Fibroblast of the aortic adventitia (primary cell): ENCODE measurements at regions not wholly inside any gene's neighbourhood (a gene's known extent, or its start where the extent isn't known, plus 50 kb on each side); places are given as distances from the start of the nearest gene placed in this dataset.

Experiments
- DNase-seq: peaks from one replicate; pipeline ENCODE4 v3.0.0-alpha.2; 2010; ENCODE audit warnings: low read depth
- H3K4me3 ChIP-seq: 2 replicates; pipeline ENCODE4 v1.5.1; 2011; ENCODE audit warnings: low read depth, mild to moderate bottlenecking, control low read depth, low read length, moderate library complexity
- TF ChIP-seq, protein P1 (sequence below): IDR thresholded peaks from 2 replicates; pipeline ENCODE4 v1.5.1; 2011; ENCODE audit warnings: mild to moderate bottlenecking, low read length, control low read depth, inconsistent platforms; ENCODE audit not compliant: insufficient read depth

GRCh38 chr2:35172687-35173086 lies 1182.9 kb upstream of the CRIM1 start:
- no peak for DNase-seq
- TF ChIP-seq, protein P1, sequence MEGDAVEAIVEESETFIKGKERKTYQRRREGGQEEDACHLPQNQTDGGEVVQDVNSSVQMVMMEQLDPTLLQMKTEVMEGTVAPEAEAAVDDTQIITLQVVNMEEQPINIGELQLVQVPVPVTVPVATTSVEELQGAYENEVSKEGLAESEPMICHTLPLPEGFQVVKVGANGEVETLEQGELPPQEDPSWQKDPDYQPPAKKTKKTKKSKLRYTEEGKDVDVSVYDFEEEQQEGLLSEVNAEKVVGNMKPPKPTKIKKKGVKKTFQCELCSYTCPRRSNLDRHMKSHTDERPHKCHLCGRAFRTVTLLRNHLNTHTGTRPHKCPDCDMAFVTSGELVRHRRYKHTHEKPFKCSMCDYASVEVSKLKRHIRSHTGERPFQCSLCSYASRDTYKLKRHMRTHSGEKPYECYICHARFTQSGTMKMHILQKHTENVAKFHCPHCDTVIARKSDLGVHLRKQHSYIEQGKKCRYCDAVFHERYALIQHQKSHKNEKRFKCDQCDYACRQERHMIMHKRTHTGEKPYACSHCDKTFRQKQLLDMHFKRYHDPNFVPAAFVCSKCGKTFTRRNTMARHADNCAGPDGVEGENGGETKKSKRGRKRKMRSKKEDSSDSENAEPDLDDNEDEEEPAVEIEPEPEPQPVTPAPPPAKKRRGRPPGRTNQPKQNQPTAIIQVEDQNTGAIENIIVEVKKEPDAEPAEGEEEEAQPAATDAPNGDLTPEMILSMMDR, result no peak
- no peak overlapping the region for H3K4me3 ChIP-seq

DNA sequence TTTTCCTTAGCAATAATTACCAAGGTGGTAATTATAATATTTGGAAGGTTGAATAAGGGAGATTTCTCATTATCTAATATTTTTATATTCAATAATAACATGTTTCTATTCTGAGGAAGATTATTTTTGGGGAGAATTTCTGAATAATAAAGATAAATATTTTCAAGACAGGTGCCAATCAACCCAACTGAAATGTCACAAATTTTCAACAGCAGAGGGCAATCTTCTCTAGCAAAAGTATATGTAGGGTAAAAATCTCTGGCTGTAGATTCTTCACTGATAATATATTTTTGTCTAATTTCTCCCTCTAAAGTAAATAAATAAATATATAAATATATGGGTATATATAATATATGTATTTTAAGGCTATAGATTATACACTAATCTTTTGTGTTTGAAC lies 1187.2 kb upstream of the CRIM1 start:
- H3K4me3 ChIP-seq, result no peak overlapping the region
- TF ChIP-seq, protein P1, result no peak
- DNase-seq, result no peak

DNA sequence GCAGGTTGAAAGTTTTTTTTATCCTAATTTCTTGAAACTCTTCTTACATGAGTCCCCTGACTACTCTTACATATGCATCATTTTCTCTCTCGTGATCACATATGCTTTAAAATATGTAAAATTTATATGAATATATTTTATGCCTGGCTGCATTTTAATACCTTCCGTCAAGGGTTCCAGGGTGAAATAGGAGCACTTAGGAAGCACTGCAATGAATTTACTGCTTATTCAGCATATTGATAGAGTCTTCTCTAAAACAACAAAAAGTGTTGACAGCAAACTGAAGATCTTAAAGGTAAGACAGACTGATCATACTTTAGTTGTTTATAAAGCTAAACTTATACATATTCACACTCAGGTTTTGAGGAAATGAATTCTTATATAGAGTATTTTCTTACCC lies 1191.6 kb upstream of the CRIM1 start:
- no peak for DNase-seq
- TF ChIP-seq, protein P1, result no peak
- H3K4me3 ChIP-seq, result no peak overlapping the region

- DNase-seq, result no peak
- no peak overlapping the region for H3K4me3 ChIP-seq
- TF ChIP-seq, protein P1, result no peak
Observed at GRCh38 chr2:35160871-35161270, 1194.7 kb upstream of the CRIM1 start.

- no peak overlapping the region for H3K4me3 ChIP-seq
- TF ChIP-seq, protein P1, result no peak
- DNase-seq, result no peak
Observed at GRCh38 chr2:35125871-35126270, 1229.7 kb upstream of the CRIM1 start.

DNA sequence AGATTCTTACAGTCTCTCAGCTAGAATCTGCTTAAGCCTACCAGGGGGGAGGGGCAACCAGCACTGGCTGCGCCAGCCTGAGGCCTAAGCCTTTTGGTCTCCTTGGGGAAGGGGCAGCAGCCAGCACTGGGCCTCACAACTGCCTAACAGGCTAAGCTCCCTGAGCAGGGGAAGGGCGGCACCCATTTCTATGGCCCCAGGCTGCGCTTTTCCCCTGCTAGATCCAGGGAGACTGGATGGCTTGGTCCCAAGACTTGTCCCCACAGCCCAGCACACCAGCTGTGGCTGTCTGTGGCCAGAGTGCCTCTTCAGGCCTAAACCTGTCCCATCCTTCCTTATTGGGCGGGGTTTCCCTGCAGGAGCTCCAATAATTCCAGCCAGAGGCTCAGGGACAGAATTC lies 1230.3 kb upstream of the CRIM1 start:
- no peak overlapping the region for H3K4me3 ChIP-seq
- TF ChIP-seq, protein P1, result no peak
- DNase-seq, result no peak

DNA sequence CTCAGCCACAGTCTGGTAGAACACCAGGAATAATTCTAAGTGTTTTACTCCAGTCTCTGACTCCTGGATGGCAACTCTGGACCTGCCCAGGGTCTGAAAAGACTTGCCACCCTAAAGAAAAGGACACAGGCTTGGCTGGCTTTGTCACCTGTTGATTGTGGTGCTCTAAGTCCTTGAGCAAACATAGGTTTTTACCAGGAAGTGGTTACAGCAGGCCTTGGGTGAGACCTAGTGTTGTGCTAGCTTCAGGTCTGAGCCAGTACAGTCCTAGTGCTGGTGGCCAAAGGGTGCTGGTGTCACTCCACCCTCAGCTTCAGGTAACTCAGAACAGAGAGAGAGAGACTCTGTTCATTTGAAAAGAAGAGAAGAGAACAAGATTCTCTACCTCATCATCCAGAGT lies 1239.4 kb upstream of the CRIM1 start:
- DNase-seq, result no peak
- TF ChIP-seq, protein P1, result no peak
- no peak overlapping the region for H3K4me3 ChIP-seq
